ENCODE measurements at regions not wholly inside any gene's neighbourhood (a gene's known extent, or its start where the extent isn't known, plus 50 kb on each side); places are given as distances from the start of the nearest gene placed in this dataset.

DNA sequence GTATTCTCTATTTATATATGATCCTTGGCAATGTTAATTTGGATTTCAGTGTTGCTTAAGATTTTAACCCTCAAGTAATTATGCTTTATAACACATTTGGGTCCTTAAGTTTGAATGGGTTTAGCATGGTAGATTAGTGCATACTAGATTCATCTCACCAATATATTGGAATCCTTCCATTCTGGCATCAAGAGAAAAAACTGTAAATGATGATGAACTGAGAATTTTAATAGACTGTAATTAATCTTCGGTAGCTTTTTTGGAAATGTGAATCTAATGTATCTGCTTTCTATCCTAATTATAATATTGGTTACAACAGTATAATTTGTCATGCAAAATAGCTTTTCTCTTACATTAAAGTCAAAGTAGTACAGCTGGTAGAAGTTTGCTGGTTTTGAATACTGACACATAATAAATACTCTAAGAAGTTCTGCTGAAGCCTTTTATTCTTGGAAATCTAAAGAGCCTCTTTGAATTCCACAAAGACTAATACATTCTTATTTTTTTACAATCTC, 279.8 kb downstream of the AMY1C start:
- TF ChIP-seq POLR2AphosphoS5 (IDR thresholded peaks at IDR 0.05; ENCODE audit: low read depth, low read length) (no peak), POLR2A (IDR thresholded peaks at IDR 0.05; ENCODE audit: low read depth, low read length) (no peak), TAF1 (IDR thresholded peaks at IDR 0.05; ENCODE audit: borderline replicate concordance, low read depth, low read length) (no peak)
